Colonic mucosa (tissue), 4 donors: ENCODE measurements at regions not wholly inside any gene's neighbourhood (a gene's known extent, or its start where the extent isn't known, plus 50 kb on each side); places are given as distances from the start of the nearest gene placed in this dataset.

Experiments used
- DNase-seq: peaks from one replicate; pipeline ENCODE4 v3.0.0-alpha.2; 2020
- H3K27ac ChIP-seq: fragments of 200-600 bp; one replicate; pipeline ENCODE4 v1.8.0; 2021
- H3K27me3 ChIP-seq: fragments of 200-600 bp; one replicate; pipeline ENCODE4 v1.8.0; 2021
- H3K36me3 ChIP-seq: fragments of 200-600 bp; one replicate; pipeline ENCODE4 v1.8.0; 2021
- H3K4me1 ChIP-seq: fragments of 200-600 bp; one replicate; pipeline ENCODE4 v1.8.0; 2021; ENCODE audit warnings: mild to moderate bottlenecking
- H3K4me3 ChIP-seq: fragments of 200-600 bp; one replicate; pipeline ENCODE4 v1.8.0; 2021
- H3K9ac ChIP-seq, 2 donors: one replicate each; pipeline ENCODE4 v1.7.0; 2013; ENCODE audit warnings: control low read depth in 2 of 2, low read depth in 2 of 2, low read length in 2 of 2
- H3K9me3 ChIP-seq: fragments of 200-600 bp; one replicate; pipeline ENCODE4 v1.8.0; 2021
- CTCF ChIP-seq: fragments of 200-600 bp; IDR thresholded peaks from one replicate; pipeline ENCODE4 v1.8.0; 2022; ENCODE audit warnings: antibody characterized with exemption, mild to moderate bottlenecking
- intact Hi-C: fragments of 100-400 bp; cut with DNase I; formaldehyde crosslinking; loops from one replicate; pipeline ENCODE4 v1.14.1; 2022
- donor health status: healthy.
- donor health status: DM: no; HTN: no; CAD: no.
- donor health status: DM: no; HTN: no; CAD: no.

DNA sequence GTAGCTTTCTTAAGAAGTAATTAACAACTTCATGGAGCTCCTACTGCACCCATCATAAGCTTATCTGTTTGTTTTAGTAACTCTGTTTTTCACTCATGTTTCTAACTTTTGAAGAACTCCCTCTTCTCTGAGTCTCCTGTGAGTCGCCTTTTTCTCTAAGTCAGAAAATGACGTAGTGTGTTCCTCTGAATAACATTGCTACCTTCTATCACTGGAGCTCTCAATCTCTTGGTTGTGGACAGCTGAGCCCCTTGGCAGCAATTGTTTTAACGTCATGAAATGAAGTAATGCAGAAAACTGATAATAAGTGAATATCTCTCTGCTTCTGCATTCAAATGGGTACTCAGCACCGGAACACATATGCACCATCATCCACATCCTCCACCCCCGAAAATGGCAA lies 433.3 kb upstream of the SALL3 start:
- intact Hi-C loops, result no loop called here
- no peak for TF ChIP-seq CTCF
- Histone ChIP-seq H3K27ac (no peak overlapping the region), H3K27me3 (no peaks in the 10 kb centered on the region), H3K4me3 (no peak overlapping the region), H3K9me3 (no peaks in the 10 kb centered on the region), H3K9ac (no peak overlapping the region), H3K4me1 (no peaks in the 10 kb centered on the region), H3K36me3 (no peaks in the 10 kb centered on the region)
- no peak for DNase-seq

DNA sequence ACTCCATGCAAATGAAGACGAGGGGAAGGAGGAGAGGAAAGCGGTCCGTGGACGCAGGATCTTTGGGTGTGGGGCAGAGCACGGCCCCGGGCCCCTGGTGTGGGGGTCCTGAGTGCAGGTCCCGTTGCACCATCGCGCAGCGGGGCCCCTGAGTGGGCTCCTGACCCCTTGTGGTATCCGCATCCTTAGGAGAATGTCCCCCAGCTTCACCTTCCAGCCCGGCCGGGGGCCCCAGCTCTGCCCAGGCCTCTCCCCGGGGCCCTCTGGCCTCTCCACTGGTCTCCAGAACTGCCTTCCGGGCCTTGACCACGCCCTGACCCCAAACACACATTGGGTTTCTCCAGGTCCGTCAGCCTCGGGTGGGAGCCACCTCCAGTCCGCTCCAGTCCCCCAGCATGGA lies 431.8 kb upstream of the SALL3 start:
- TF ChIP-seq CTCF, result no peak
- no peaks in the 10 kb centered on the region for H3K4me1 ChIP-seq
- H3K4me3 ChIP-seq, result no peak overlapping the region
- intact Hi-C loops, result no loop called here
- H3K27ac ChIP-seq, result no peak overlapping the region
- H3K36me3 ChIP-seq, result no peaks in the 10 kb centered on the region
- H3K9ac ChIP-seq, result no peak overlapping the region
- H3K9me3 ChIP-seq, result no peaks in the 10 kb centered on the region
- DNase-seq, result no peak
- H3K27me3 ChIP-seq, result no peaks in the 10 kb centered on the region

DNA sequence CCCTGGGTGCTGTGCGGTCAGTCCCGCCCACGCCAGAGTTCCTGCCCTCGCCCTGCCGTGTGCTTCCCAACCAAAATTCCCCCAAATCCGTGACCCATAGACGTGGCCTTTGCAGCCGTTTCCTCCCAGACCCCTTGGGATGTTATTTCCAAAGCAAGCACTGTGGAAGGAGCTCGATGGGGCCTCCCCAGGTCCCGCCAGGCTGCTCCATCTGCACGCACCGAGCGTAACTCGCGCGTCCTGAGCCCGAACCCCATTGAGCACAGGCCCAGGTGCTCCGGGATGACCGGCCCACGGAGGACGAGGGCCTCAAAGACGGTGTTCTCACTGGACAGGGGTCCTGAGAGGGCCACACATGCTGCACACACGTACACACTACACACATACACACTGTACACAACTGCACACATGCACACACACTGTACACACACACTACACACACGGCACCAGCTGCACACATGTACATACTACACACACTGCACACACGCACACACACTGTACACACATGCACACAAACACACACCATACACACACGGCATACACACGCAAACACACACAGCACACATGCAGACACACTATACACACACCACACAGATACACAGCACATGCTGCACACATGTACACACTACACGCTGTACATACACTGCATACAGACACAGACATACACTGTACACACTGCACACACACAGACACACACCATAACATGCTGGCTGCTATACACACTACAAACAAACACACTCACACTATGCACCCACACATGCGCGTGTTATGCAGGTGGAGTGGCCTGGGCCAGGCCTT lies 431.2 kb upstream of the SALL3 start:
- Histone ChIP-seq H3K4me3 (no peak overlapping the region), H3K27me3 (no peaks in the 10 kb centered on the region), H3K36me3 (no peaks in the 10 kb centered on the region), H3K9ac (no peak overlapping the region), H3K4me1 (no peaks in the 10 kb centered on the region), H3K9me3 (no peaks in the 10 kb centered on the region), H3K27ac (no peak overlapping the region)
- DNase-seq, result no peak
- TF ChIP-seq CTCF, result no peak
- intact Hi-C loops, result no loop called here

GRCh38 chr18:78549971-78550370 lies 429.6 kb upstream of the SALL3 start:
- no peaks in the 10 kb centered on the region for H3K36me3 ChIP-seq
- no peak overlapping the region for H3K27ac ChIP-seq
- TF ChIP-seq CTCF, result no peak
- H3K9me3 ChIP-seq, result no peaks in the 10 kb centered on the region
- no peaks in the 10 kb centered on the region for H3K27me3 ChIP-seq
- no peak for DNase-seq
- H3K4me3 ChIP-seq, result no peak overlapping the region
- intact Hi-C loops, result no loop called here
- no peaks in the 10 kb centered on the region for H3K4me1 ChIP-seq
- H3K9ac ChIP-seq, result no peak overlapping the region

GRCh38 chr18:78554944-78555608 lies 424.5 kb upstream of the SALL3 start:
- no peaks in the 10 kb centered on the region for H3K4me1 ChIP-seq

More at GRCh38 chr18:78554944-78555608, 424.5 kb upstream of the SALL3 start:
- Histone ChIP-seq H3K27ac (no peak overlapping the region), H3K27me3 (no peaks in the 10 kb centered on the region), H3K9ac (no peak overlapping the region), H3K9me3 (no peaks in the 10 kb centered on the region), H3K4me3 (no peak overlapping the region), H3K36me3 (no peaks in the 10 kb centered on the region)
- intact Hi-C loops, result no loop called here
- no peak for TF ChIP-seq CTCF
- no peak for DNase-seq
